HCT116 (cell line): ENCODE measurements at regions not wholly inside any gene's neighbourhood (a gene's known extent, or its start where the extent isn't known, plus 50 kb on each side); places are given as distances from the start of the nearest gene placed in this dataset.

Experiments
- CEBPB ChIP-seq: IDR thresholded peaks from 2 replicates; pipeline ENCODE4 v1.6.1; 2012; ENCODE audit warnings: low read depth
- EZH2 ChIP-seq: fragments of 200-600 bp; sonication (generic); IDR thresholded peaks from 2 replicates; pipeline ENCODE4 v1.6.1; 2017; ENCODE audit warnings: antibody characterized with exemption, mixed run types
- EZH2phosphoT487 ChIP-seq: fragments of 200-600 bp; IDR thresholded peaks from 2 replicates; pipeline ENCODE4 v1.6.1; 2018; ENCODE audit warnings: antibody characterized with exemption, borderline replicate concordance
- JUND ChIP-seq: IDR thresholded peaks from 2 replicates; pipeline ENCODE4 v1.6.1; 2012
- POLR2A ChIP-seq: IDR thresholded peaks from 2 replicates; pipeline ENCODE4 v1.7.0; 2011; ENCODE audit warnings: borderline replicate concordance; ENCODE audit not compliant: insufficient read depth, insufficient read length; ENCODE audit errors: extremely low read depth
- POLR2AphosphoS5 ChIP-seq: IDR thresholded peaks from 2 replicates; pipeline ENCODE4 v1.6.1; 2011; ENCODE audit warnings: mild to moderate bottlenecking, low read depth, low read length, moderate library complexity
- RAD21 ChIP-seq: IDR thresholded peaks from 2 replicates; pipeline ENCODE4 v1.6.1; 2012; ENCODE audit warnings: low read depth, mild to moderate bottlenecking
- SIN3A ChIP-seq: IDR thresholded peaks from 2 replicates; pipeline ENCODE4 v1.6.1; 2012; ENCODE audit warnings: low read depth
- TCF7L2 ChIP-seq: IDR thresholded peaks from 2 replicates; pipeline ENCODE4 v1.7.0; 2011; ENCODE audit warnings: borderline replicate concordance, inconsistent platforms; ENCODE audit not compliant: insufficient read depth, insufficient read length; ENCODE audit errors: extremely low read depth
- YY1 ChIP-seq: IDR thresholded peaks from 2 replicates; pipeline ENCODE4 v1.6.1; 2011; ENCODE audit warnings: low read length, low read depth, moderate library complexity, mild to moderate bottlenecking; ENCODE audit not compliant: insufficient replicate concordance; ENCODE audit errors: extremely low read depth
- ZFX ChIP-seq: fragments of 450-650 bp; IDR thresholded peaks from 2 replicates; pipeline ENCODE4 v1.6.1; 2017
- TF ChIP-seq, protein P1 (sequence below), 3 experiments: fragments of 200-600 bp in 1 of 3; sonication (generic) in 1 of 3; IDR thresholded peaks in 2 of 3; conservative IDR thresholded peaks in 1 of 3; 2 replicates each; pipeline ENCODE4 v1.5.1; 2012 to 2017; ENCODE audit warnings: low read depth in 2 of 3, low read length in 2 of 3, antibody characterized with exemption in 1 of 3, borderline replicate concordance in 1 of 3, control low read depth in 1 of 3, mild to moderate bottlenecking in 1 of 3, mixed read lengths in 1 of 3, mixed run types in 1 of 3, moderate library complexity in 1 of 3; ENCODE audit not compliant: insufficient read depth in 1 of 3
- TF ChIP-seq, protein P2 (sequence below): IDR thresholded peaks from 2 replicates; pipeline ENCODE4 v1.6.1; 2012
- TF ChIP-seq, protein P3 (sequence below): IDR thresholded peaks from 2 replicates; pipeline ENCODE4 v1.6.1; 2011; ENCODE audit warnings: mild to moderate bottlenecking, low read length, moderate library complexity; ENCODE audit not compliant: insufficient replicate concordance; ENCODE audit errors: extremely low read depth

DNA sequence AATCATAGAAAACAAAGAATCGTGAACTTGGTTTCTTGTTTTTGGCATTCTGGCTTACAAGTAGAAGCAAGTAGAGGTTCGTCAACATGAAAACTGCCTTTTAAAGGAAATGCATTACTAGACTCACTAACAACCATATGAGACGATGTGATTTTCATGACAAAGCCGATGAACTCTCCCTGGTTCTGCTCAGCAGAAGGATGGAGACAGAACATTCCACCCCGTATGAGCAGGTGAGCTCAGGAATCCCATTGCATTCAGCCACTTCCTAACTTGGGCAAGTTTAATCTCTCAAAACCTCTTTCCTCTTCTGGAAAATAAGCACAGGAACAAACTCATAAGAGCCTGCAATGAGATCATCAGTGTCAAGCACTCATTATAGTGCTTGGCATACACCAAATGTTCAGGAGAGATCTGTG, 57.4 kb upstream of the SVIL start:
- no peak for TF ChIP-seq POLR2A
- TF ChIP-seq JUND, result no peak
- TF ChIP-seq, protein P1, sequence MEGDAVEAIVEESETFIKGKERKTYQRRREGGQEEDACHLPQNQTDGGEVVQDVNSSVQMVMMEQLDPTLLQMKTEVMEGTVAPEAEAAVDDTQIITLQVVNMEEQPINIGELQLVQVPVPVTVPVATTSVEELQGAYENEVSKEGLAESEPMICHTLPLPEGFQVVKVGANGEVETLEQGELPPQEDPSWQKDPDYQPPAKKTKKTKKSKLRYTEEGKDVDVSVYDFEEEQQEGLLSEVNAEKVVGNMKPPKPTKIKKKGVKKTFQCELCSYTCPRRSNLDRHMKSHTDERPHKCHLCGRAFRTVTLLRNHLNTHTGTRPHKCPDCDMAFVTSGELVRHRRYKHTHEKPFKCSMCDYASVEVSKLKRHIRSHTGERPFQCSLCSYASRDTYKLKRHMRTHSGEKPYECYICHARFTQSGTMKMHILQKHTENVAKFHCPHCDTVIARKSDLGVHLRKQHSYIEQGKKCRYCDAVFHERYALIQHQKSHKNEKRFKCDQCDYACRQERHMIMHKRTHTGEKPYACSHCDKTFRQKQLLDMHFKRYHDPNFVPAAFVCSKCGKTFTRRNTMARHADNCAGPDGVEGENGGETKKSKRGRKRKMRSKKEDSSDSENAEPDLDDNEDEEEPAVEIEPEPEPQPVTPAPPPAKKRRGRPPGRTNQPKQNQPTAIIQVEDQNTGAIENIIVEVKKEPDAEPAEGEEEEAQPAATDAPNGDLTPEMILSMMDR (IDR thresholded peaks at IDR 0.05 in 2 of 3, conservative IDR thresholded peaks at IDR 0.05 in 1 of 3; ENCODE audit: borderline replicate concordance in 1 of 3, insufficient read depth in 1 of 3, low read depth in 2 of 3, low read length in 2 of 3), result no peak
- no peak for TF ChIP-seq EZH2
- TF ChIP-seq, protein P2, sequence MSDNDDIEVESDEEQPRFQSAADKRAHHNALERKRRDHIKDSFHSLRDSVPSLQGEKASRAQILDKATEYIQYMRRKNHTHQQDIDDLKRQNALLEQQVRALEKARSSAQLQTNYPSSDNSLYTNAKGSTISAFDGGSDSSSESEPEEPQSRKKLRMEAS, result no peak
- no peak for TF ChIP-seq RAD21
- TF ChIP-seq POLR2AphosphoS5, result no peak
- no peak for TF ChIP-seq YY1
- TF ChIP-seq ZFX, result no peak
- no peak for TF ChIP-seq CEBPB
- no peak for TF ChIP-seq SIN3A
- no peak for TF ChIP-seq TCF7L2
- no peak for TF ChIP-seq EZH2phosphoT487
- TF ChIP-seq, protein P3, sequence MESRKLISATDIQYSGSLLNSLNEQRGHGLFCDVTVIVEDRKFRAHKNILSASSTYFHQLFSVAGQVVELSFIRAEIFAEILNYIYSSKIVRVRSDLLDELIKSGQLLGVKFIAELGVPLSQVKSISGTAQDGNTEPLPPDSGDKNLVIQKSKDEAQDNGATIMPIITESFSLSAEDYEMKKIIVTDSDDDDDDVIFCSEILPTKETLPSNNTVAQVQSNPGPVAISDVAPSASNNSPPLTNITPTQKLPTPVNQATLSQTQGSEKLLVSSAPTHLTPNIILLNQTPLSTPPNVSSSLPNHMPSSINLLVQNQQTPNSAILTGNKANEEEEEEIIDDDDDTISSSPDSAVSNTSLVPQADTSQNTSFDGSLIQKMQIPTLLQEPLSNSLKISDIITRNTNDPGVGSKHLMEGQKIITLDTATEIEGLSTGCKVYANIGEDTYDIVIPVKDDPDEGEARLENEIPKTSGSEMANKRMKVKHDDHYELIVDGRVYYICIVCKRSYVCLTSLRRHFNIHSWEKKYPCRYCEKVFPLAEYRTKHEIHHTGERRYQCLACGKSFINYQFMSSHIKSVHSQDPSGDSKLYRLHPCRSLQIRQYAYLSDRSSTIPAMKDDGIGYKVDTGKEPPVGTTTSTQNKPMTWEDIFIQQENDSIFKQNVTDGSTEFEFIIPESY, result no peak
